Osteocyte (in vitro differentiated cells): ENCODE measurements at regions not wholly inside any gene's neighbourhood (a gene's known extent, or its start where the extent isn't known, plus 50 kb on each side); places are given as distances from the start of the nearest gene placed in this dataset.

Source experiments
- DNase-seq: peaks from one replicate; pipeline ENCODE4 v3.0.0; 2021; ENCODE audit warnings: mixed read lengths; ENCODE audit not compliant: unreplicated experiment; ENCODE audit errors: extremely low spot score
- H3K27ac Mint-ChIP-seq: one replicate; pipeline ENCODE4 v1.8.0; 2021; ENCODE audit warnings: mild to moderate bottlenecking, mixed read lengths; ENCODE audit not compliant: unreplicated experiment
- H3K27me3 Mint-ChIP-seq: one replicate; pipeline ENCODE4 v1.8.0; 2021; ENCODE audit warnings: mixed read lengths; ENCODE audit not compliant: unreplicated experiment
- H3K36me3 Mint-ChIP-seq: one replicate; pipeline ENCODE4 v1.8.0; 2021; ENCODE audit warnings: mixed read lengths; ENCODE audit not compliant: unreplicated experiment
- H3K4me1 Mint-ChIP-seq: one replicate; pipeline ENCODE4 v1.8.0; 2021; ENCODE audit warnings: mixed read lengths; ENCODE audit not compliant: unreplicated experiment
- H3K4me3 Mint-ChIP-seq: one replicate; pipeline ENCODE4 v1.8.0; 2021; ENCODE audit warnings: mild to moderate bottlenecking, moderate library complexity, mixed read lengths; ENCODE audit not compliant: unreplicated experiment
- H3K9me3 Mint-ChIP-seq: one replicate; pipeline ENCODE4 v1.8.0; 2021; ENCODE audit warnings: mixed read lengths; ENCODE audit not compliant: unreplicated experiment
- CTCF ChIP-seq: fragments of 200-600 bp; sonication (generic); IDR thresholded peaks from 2 replicates; pipeline ENCODE4 v1.5.0; 2021; ENCODE audit warnings: antibody characterized with exemption, mild to moderate bottlenecking, moderate library complexity

DNA sequence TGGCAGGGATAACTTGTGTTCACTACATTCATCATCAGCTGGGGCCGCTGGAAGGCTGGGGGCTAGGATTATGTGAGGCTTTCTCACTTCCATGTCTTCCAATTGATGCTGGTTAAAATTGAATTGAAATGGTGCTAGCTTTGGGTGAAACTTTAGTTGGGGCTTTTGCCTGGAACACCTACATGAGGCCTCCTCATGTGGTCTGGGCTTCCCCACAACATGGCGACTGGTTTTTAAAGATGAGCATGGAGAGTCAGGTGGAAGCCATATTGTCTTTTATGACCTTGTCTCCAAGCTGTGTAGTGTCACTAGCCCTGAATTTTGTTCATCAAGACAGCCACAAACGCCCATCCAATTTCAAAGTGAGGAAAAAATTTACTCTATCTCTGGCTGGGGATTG, 1033.9 kb downstream of the TYW1 start:
- Mint-ChIP-seq H3K9me3 (peaks cover 32% of the 10 kb centered on the region), H3K27ac (no peak overlapping the region), H3K4me1 (no peaks in the 10 kb centered on the region)

DNA sequence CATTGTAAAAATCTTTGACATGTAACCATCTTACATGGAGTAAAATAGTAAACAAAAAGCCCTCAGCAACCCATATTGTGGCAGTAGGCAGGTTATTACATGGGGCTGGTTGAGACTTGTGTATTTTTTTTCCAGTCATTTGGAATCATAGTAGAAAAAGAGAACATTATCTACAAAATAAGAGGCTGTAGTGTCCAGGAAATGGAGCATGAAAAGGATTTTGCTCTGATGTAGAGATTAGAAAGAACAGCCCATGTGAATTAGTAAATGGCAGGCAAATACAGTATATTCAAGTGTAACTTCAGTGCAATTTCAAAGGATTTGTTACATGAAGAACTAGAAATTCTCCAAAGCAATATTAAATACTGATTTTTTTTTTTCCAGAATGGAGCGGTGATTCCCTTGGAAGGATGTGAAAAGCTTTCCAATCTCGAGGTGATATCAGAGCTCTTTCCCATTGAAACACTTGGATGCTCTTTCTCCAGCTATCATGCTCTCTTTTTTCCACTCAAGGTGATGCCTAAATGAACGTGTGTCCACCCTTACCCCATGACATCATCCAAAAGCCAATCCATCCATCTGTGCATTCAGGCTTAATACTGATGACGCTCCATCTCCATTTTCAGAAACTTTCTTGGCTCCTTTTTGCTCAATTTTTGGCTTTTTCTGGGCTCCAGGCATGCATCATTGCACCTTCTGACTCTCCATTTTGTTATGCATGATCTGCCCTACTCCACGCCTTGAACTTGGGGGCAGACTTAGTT, 1034.7 kb downstream of the TYW1 start:
- no peak overlapping the region for H3K27ac Mint-ChIP-seq
- no peak for TF ChIP-seq CTCF

More for the DNA sequence above, 1033.9 kb downstream of the TYW1 start:
- no peak for DNase-seq
- no peaks in the 10 kb centered on the region for H3K36me3 Mint-ChIP-seq
- no peaks in the 10 kb centered on the region for H3K27me3 Mint-ChIP-seq
- TF ChIP-seq CTCF, result no peak
- H3K4me3 Mint-ChIP-seq, result no peak overlapping the region

DNA sequence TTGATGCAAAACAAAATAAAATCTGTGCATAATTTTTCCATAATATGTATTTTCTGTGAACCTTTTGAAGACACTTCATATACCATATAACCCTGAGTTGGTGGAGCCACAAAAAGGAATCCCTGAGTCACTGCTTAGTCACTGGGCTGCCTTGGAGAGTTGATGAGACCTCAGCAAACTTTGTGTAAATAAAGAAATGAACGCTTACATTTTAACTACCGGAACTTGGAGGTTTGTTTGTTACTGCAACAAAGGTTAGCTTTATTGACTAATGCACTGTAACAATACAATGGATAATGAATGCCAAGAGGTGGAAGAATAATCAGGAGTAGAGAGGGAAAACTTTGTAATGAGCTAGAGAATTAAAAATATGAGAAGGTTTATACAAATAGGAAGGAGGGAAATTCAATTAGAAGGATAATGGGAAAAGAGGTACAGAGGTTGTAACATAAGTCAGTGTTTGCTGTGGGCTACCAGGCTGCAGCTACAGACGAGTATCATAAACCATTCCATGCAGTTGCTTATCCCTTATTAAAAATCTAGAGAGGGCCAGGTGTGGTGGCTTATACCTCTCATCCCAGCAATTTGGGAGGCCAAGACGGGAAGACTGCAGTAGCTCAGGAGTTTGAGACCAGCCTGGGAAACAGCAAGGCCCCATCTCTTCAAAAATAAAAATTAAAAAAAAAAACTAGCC, 1042.1 kb downstream of the TYW1 start:
- Mint-ChIP-seq H3K9me3 (peaks cover 19% of the 10 kb centered on the region), H3K4me1 (no peaks in the 10 kb centered on the region), H3K36me3 (no peaks in the 10 kb centered on the region), H3K27ac (no peak overlapping the region), H3K4me3 (no peak overlapping the region), H3K27me3 (no peaks in the 10 kb centered on the region)
- no peak for DNase-seq
- no peak for TF ChIP-seq CTCF

More for the DNA sequence above, 1034.7 kb downstream of the TYW1 start:
- DNase-seq, result no peak
- Mint-ChIP-seq H3K9me3 (peaks cover 32% of the 10 kb centered on the region), H3K4me3 (no peak overlapping the region), H3K36me3 (no peaks in the 10 kb centered on the region), H3K27me3 (no peaks in the 10 kb centered on the region), H3K4me1 (no peaks in the 10 kb centered on the region)

DNA sequence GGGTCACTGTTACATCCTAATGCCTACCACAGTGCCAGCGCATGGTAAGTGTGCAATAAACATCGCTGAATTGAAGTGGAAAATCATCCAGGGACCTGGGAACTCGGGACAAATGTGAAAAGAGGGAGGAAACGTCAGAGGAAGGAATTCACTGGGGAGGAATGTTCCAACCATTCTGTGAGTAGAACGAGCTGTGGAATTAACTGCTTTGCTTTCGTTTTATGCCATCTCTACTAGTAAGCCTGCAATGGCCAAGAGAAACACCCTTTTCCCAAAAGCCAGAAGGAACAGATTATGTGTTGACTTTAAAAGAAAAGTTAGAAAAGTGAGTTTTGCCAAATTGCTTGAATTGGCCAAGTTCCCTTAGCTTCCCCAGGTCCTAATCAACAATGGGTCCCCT, 1044.9 kb downstream of the TYW1 start:
- DNase-seq, result no peak

More for the DNA sequence above, 1044.9 kb downstream of the TYW1 start:
- Mint-ChIP-seq H3K27me3 (no peaks in the 10 kb centered on the region), H3K9me3 (peaks cover 18% of the 10 kb centered on the region), H3K4me3 (no peak overlapping the region), H3K36me3 (no peaks in the 10 kb centered on the region), H3K27ac (no peak overlapping the region), H3K4me1 (no peaks in the 10 kb centered on the region)
- no peak for TF ChIP-seq CTCF
